ENCODE measurements at regions not wholly inside any gene's neighbourhood (a gene's known extent, or its start where the extent isn't known, plus 50 kb on each side); places are given as distances from the start of the nearest gene placed in this dataset.

- no peak for ATAC-seq
- intact Hi-C loops (cut with DNase I) = no loop called here
- H3K9me3 ChIP-seq = peaks cover 0 to 4% (median 0%) of the 10 kb centered on the region in 12 donors
- TF ChIP-seq POLR2A (IDR thresholded peaks at IDR 0.05) = no peak
- TF ChIP-seq CTCF (IDR thresholded peaks at IDR 0.05) = no peak
- H3K27me3 ChIP-seq = no peaks in the 10 kb centered on the region
- no peaks in the 10 kb centered on the region for H3K36me3 ChIP-seq
- no peak for DNase-seq
- H3K27ac ChIP-seq = no peak overlapping the region
- 91 to 93% (median 91%) methylated on average over 6 of the region's 6 CpGs for WGBS, 4 donors
- no peaks in the 10 kb centered on the region for H3K4me1 ChIP-seq
- no peak overlapping the region for H3K4me3 ChIP-seq
Observed at GRCh38 chr18:4511166-4511565, 56.1 kb upstream of the DLGAP1 start.

- Histone ChIP-seq H3K9me3 (peaks cover 0 to 4% (median 0%) of the 10 kb centered on the region in 12 donors), H3K36me3 (no peaks in the 10 kb centered on the region), H3K27me3 (no peaks in the 10 kb centered on the region), H3K4me1 (no peaks in the 10 kb centered on the region), H3K4me3 (no peak overlapping the region), H3K27ac (no peak overlapping the region)
- no peak for DNase-seq
- no peak for TF ChIP-seq POLR2A (IDR thresholded peaks at IDR 0.05)
- TF ChIP-seq CTCF (IDR thresholded peaks at IDR 0.05) = no peak
- intact Hi-C loops (cut with DNase I) = no loop called here
- WGBS, 4 donors = 89 to 98% (median 95%) methylated on average over 1 of the region's 1 CpG
- ATAC-seq = peak in 3 of 4 donors; percentile 68 to 90 (median 81)
Observed at GRCh38 chr18:4510711-4511110, 55.6 kb upstream of the DLGAP1 start.

GRCh38 chr18:4510160-4510559, 55.1 kb upstream of the DLGAP1 start:
- H3K36me3 ChIP-seq = no peaks in the 10 kb centered on the region
- intact Hi-C loops (cut with DNase I) = no loop called here
- no peak for ATAC-seq
- H3K9me3 ChIP-seq = peaks cover 0 to under 1% (median 0%) of the 10 kb centered on the region in 12 donors
- WGBS, 4 donors = 88 to 93% (median 92%) methylated on average over 9 of the region's 9 CpGs
- no peak overlapping the region for H3K4me3 ChIP-seq
- H3K27me3 ChIP-seq = no peaks in the 10 kb centered on the region
- H3K4me1 ChIP-seq = no peaks in the 10 kb centered on the region
- no peak overlapping the region for H3K27ac ChIP-seq
- TF ChIP-seq CTCF (IDR thresholded peaks at IDR 0.05) (no peak), POLR2A (IDR thresholded peaks at IDR 0.05) (no peak)
- no peak for DNase-seq
